ENCODE measurements at regions not wholly inside any gene's neighbourhood (a gene's known extent, or its start where the extent isn't known, plus 50 kb on each side); places are given as distances from the start of the nearest gene placed in this dataset.

GRCh38 chr13:59531571-59532091, 632.1 kb downstream of the DIAPH3 start:
- TF ChIP-seq TAF1 (IDR thresholded peaks at IDR 0.05; ENCODE audit: borderline replicate concordance, insufficient read depth, low read length) = no peak
- TF ChIP-seq SIN3A (IDR thresholded peaks at IDR 0.05; ENCODE audit: borderline replicate concordance, insufficient read depth, low read length) = no peak
- no peak for TF ChIP-seq POLR2AphosphoS5 (IDR thresholded peaks at IDR 0.05; ENCODE audit: low read depth, low read length)
- TF ChIP-seq REST (IDR thresholded peaks at IDR 0.05; ENCODE audit: insufficient read depth in 1 of 2, low read depth in 2 of 2, low read length in 2 of 2) = no peak
- no peak for TF ChIP-seq FOXP2 (optimal IDR thresholded peaks at IDR 0.05; ENCODE audit: borderline replicate concordance, extremely low read depth, extremely low read length, insufficient read depth)

GRCh38 chr13:59532405-59532804, 631.3 kb downstream of the DIAPH3 start:
- TF ChIP-seq FOXP2 (optimal IDR thresholded peaks at IDR 0.05; ENCODE audit: borderline replicate concordance, extremely low read depth, extremely low read length, insufficient read depth) = no peak
- TF ChIP-seq POLR2AphosphoS5 (IDR thresholded peaks at IDR 0.05; ENCODE audit: low read depth, low read length) = no peak
- TF ChIP-seq SIN3A (IDR thresholded peaks at IDR 0.05; ENCODE audit: borderline replicate concordance, insufficient read depth, low read length) = no peak
- TF ChIP-seq REST (IDR thresholded peaks at IDR 0.05; ENCODE audit: insufficient read depth in 1 of 2, low read depth in 2 of 2, low read length in 2 of 2) = no peak
- no peak for TF ChIP-seq TAF1 (IDR thresholded peaks at IDR 0.05; ENCODE audit: borderline replicate concordance, insufficient read depth, low read length)

GRCh38 chr13:59533561-59534555, 629.9 kb downstream of the DIAPH3 start:
- TF ChIP-seq TAF1 (IDR thresholded peaks at IDR 0.05; ENCODE audit: borderline replicate concordance, insufficient read depth, low read length) = no peak
- no peak for TF ChIP-seq REST (IDR thresholded peaks at IDR 0.05; ENCODE audit: insufficient read depth in 1 of 2, low read depth in 2 of 2, low read length in 2 of 2)
- no peak for TF ChIP-seq FOXP2 (optimal IDR thresholded peaks at IDR 0.05; ENCODE audit: borderline replicate concordance, extremely low read depth, extremely low read length, insufficient read depth)

GRCh38 chr13:59534806-59535205, 628.9 kb downstream of the DIAPH3 start:
- TF ChIP-seq SIN3A (IDR thresholded peaks at IDR 0.05; ENCODE audit: borderline replicate concordance, insufficient read depth, low read length) (no peak), FOXP2 (optimal IDR thresholded peaks at IDR 0.05; ENCODE audit: borderline replicate concordance, extremely low read depth, extremely low read length, insufficient read depth) (no peak), POLR2AphosphoS5 (IDR thresholded peaks at IDR 0.05; ENCODE audit: low read depth, low read length) (no peak), TAF1 (IDR thresholded peaks at IDR 0.05; ENCODE audit: borderline replicate concordance, insufficient read depth, low read length) (no peak), REST (IDR thresholded peaks at IDR 0.05; ENCODE audit: insufficient read depth in 1 of 2, low read depth in 2 of 2, low read length in 2 of 2) (no peak)
